ENCODE measurements at regions not wholly inside any gene's neighbourhood (a gene's known extent, or its start where the extent isn't known, plus 50 kb on each side); places are given as distances from the start of the nearest gene placed in this dataset.

DNA sequence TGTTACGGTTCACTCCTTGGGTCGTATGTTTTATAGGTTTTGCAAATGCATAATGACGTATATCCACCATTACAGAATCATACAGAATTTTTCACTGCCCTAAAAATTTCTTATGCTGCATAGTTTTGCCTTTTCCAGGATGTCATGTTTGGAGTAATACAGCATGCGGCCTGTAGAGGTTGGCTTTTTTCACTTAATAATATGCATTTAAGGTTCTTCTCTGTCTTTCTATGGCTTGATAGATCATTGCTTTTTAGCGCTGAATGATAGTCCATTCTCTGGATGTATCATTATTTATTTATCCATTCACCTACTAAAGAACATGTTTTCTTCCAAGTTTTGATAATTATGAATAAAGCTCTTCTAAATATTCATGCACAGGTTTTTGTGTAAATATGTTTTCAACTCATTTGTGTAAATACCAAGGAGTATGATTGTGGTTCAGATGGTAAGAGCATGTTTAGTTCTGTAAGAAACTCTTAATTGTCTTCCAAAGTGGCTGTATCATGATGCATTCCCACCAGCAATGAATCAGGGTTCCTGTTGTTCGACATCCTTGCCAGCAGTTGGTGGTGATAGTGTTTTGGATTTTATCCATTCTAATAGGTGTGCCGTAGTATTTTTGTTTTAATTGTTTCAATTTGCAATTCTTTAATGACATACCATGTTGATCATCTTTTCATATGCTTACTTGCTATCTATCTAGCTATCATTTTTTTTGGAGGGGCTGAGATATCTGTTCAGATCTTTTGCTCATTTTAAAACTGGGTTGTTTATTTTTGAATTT lies 531.2 kb upstream of the GHITM start:
- H3K4me3 ChIP-seq (ENCODE audit: low read depth, low read length): no peak overlapping the region
- TF ChIP-seq, protein P1, sequence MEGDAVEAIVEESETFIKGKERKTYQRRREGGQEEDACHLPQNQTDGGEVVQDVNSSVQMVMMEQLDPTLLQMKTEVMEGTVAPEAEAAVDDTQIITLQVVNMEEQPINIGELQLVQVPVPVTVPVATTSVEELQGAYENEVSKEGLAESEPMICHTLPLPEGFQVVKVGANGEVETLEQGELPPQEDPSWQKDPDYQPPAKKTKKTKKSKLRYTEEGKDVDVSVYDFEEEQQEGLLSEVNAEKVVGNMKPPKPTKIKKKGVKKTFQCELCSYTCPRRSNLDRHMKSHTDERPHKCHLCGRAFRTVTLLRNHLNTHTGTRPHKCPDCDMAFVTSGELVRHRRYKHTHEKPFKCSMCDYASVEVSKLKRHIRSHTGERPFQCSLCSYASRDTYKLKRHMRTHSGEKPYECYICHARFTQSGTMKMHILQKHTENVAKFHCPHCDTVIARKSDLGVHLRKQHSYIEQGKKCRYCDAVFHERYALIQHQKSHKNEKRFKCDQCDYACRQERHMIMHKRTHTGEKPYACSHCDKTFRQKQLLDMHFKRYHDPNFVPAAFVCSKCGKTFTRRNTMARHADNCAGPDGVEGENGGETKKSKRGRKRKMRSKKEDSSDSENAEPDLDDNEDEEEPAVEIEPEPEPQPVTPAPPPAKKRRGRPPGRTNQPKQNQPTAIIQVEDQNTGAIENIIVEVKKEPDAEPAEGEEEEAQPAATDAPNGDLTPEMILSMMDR (IDR thresholded peaks at IDR 0.05; ENCODE audit: insufficient read depth, low read depth, low read length, missing control alignments): no peak
- no peak for DNase-seq (ENCODE audit: low read depth)

- TF ChIP-seq, protein P1 (IDR thresholded peaks at IDR 0.05; ENCODE audit: insufficient read depth, low read depth, low read length, missing control alignments): no peak
- DNase-seq (ENCODE audit: low read depth): no peak
These were observed 527.3 kb upstream of the GHITM start for GRCh38 chr10:83612050-83612449.

GRCh38 chr10:83612746-83613145 lies 526.6 kb upstream of the GHITM start:
- no peak for DNase-seq (ENCODE audit: low read depth)
- TF ChIP-seq, protein P1 (IDR thresholded peaks at IDR 0.05; ENCODE audit: insufficient read depth, low read depth, low read length, missing control alignments): no peak
- H3K4me3 ChIP-seq (ENCODE audit: low read depth, low read length): no peak overlapping the region

More at GRCh38 chr10:83612050-83612449, 527.3 kb upstream of the GHITM start:
- H3K4me3 ChIP-seq (ENCODE audit: low read depth, low read length): no peak overlapping the region

DNA sequence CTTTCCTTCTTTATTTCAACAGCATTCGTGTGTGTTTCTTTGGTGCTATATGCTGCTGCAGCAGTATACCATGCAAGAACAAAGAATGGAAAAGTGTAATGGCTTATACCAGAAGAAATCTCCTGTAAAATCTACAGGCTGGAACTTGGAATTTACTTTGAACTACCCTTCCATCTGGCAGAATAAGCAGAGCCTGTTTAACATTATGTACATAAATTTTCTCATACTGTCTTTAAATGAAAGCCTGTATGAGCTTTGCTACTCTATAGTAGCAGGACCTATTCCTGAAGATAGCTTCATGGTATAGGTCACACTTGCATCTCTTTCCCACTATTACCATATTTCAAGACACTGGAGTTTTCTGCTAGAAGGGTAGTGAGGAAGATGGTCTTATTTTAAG lies 522.1 kb upstream of the GHITM start:
- H3K4me3 ChIP-seq (ENCODE audit: low read depth, low read length): no peak overlapping the region
- TF ChIP-seq, protein P1 (IDR thresholded peaks at IDR 0.05; ENCODE audit: insufficient read depth, low read depth, low read length, missing control alignments): no peak
- DNase-seq (ENCODE audit: low read depth): no peak

DNA sequence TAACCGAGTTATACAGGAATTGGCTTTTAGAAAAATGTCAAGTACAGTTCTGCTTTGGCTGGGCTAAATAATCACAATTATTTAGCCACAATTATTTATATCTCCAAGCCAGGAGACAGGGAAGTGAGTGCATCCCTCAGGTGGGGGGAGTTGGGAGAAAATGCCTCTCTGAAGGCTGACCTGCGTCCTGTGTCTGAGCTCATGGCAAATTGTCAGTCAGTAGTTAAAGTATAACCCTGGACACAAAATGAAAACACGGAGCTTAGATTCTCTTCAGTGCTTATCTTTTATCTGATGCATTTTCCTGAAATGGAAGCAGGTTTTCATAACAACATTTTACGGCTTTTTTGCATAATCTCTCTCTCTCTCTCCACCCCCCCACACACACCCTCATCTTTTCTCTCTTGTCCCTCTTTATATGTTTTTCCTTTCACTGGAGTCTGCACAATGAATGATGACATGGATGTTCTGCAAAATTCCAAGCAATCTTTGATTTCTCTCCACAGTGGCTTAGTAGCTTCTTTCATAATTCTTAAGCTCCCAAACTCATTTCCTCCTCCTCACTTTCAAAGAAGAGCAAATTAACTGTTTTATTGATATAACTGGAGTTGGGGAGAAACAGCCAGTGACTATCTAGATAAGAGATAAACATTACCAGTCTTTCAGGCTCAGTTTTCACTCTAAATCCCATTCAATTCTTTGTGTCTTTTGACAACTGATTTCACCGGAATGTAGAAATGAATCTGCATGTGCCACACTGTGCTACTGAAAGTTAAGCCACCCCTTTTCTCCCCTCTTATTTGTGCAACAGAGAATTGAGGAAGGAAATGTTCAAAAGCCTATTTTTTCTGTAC lies 521.4 kb upstream of the GHITM start:
- TF ChIP-seq, protein P1 (IDR thresholded peaks at IDR 0.05; ENCODE audit: insufficient read depth, low read depth, low read length, missing control alignments): no peak
- DNase-seq (ENCODE audit: low read depth): no peak
- H3K4me3 ChIP-seq (ENCODE audit: low read depth, low read length): no peak overlapping the region

GRCh38 chr10:83625831-83626360 lies 513.4 kb upstream of the GHITM start:
- TF ChIP-seq, protein P1 (IDR thresholded peaks at IDR 0.05; ENCODE audit: insufficient read depth, low read depth, low read length, missing control alignments): no peak
- no peak for DNase-seq (ENCODE audit: low read depth)
- H3K4me3 ChIP-seq (ENCODE audit: low read depth, low read length): no peak overlapping the region
